Neural crest cell (in vitro differentiated cells): ENCODE measurements at regions not wholly inside any gene's neighbourhood (a gene's known extent, or its start where the extent isn't known, plus 50 kb on each side); places are given as distances from the start of the nearest gene placed in this dataset.

Source experiments
- DNase-seq: peaks from one replicate; pipeline ENCODE4 v3.0.0; 2021; ENCODE audit warnings: low read depth, mixed read lengths, low spot score
- H3K27ac Mint-ChIP-seq: one replicate; pipeline ENCODE4 v1.8.0; 2021; ENCODE audit warnings: mild to moderate bottlenecking, mixed read lengths; ENCODE audit not compliant: unreplicated experiment
- H3K27me3 Mint-ChIP-seq: 2 replicates; pipeline ENCODE4 v1.8.0; 2021; ENCODE audit warnings: low read depth, mild to moderate bottlenecking, mixed read lengths
- H3K36me3 Mint-ChIP-seq: 2 replicates; pipeline ENCODE4 v1.8.0; 2021; ENCODE audit warnings: low read depth, mild to moderate bottlenecking, mixed read lengths
- H3K4me1 Mint-ChIP-seq: 2 replicates; pipeline ENCODE4 v1.8.0; 2021; ENCODE audit warnings: mixed read lengths
- H3K4me3 Mint-ChIP-seq: one replicate; pipeline ENCODE4 v1.8.0; 2021; ENCODE audit warnings: mild to moderate bottlenecking, mixed read lengths
- H3K9me3 Mint-ChIP-seq: 2 replicates; pipeline ENCODE4 v1.8.0; 2021; ENCODE audit warnings: mixed read lengths
- TF ChIP-seq, protein P1 (sequence below): fragments of 200-600 bp; sonication (generic); conservative IDR thresholded peaks from 2 replicates; pipeline ENCODE4 v1.5.0; 2021; ENCODE audit warnings: antibody characterized with exemption, mild to moderate bottlenecking

GRCh38 chr13:103277959-103278694, 211.9 kb upstream of the SLC10A2 start:
- TF ChIP-seq, protein P1, sequence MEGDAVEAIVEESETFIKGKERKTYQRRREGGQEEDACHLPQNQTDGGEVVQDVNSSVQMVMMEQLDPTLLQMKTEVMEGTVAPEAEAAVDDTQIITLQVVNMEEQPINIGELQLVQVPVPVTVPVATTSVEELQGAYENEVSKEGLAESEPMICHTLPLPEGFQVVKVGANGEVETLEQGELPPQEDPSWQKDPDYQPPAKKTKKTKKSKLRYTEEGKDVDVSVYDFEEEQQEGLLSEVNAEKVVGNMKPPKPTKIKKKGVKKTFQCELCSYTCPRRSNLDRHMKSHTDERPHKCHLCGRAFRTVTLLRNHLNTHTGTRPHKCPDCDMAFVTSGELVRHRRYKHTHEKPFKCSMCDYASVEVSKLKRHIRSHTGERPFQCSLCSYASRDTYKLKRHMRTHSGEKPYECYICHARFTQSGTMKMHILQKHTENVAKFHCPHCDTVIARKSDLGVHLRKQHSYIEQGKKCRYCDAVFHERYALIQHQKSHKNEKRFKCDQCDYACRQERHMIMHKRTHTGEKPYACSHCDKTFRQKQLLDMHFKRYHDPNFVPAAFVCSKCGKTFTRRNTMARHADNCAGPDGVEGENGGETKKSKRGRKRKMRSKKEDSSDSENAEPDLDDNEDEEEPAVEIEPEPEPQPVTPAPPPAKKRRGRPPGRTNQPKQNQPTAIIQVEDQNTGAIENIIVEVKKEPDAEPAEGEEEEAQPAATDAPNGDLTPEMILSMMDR = no peak
- Mint-ChIP-seq H3K4me1 (peaks cover 11% of the 10 kb centered on the region), H3K4me3 (no peak overlapping the region), H3K9me3 (peaks cover 2% of the 10 kb centered on the region), H3K27me3 (no peaks in the 10 kb centered on the region), H3K36me3 (no peaks in the 10 kb centered on the region), H3K27ac (no peak overlapping the region)
- no peak for DNase-seq

- peaks cover 2% of the 10 kb centered on the region for H3K9me3 Mint-ChIP-seq
- no peak overlapping the region for H3K27ac Mint-ChIP-seq
Observed at GRCh38 chr13:103276775-103277498, 210.7 kb upstream of the SLC10A2 start.

GRCh38 chr13:103275722-103276121, 209.5 kb upstream of the SLC10A2 start:
- no peak overlapping the region for H3K4me3 Mint-ChIP-seq
- H3K4me1 Mint-ChIP-seq = peaks cover 11% of the 10 kb centered on the region

More at GRCh38 chr13:103276775-103277498, 210.7 kb upstream of the SLC10A2 start:
- Mint-ChIP-seq H3K4me3 (no peak overlapping the region), H3K27me3 (no peaks in the 10 kb centered on the region), H3K36me3 (no peaks in the 10 kb centered on the region), H3K4me1 (peaks cover 11% of the 10 kb centered on the region)
- no peak for DNase-seq
- TF ChIP-seq, protein P1 = no peak

GRCh38 chr13:103275081-103275480, 208.9 kb upstream of the SLC10A2 start:
- TF ChIP-seq, protein P1 = no peak
- no peak for DNase-seq
- no peaks in the 10 kb centered on the region for H3K36me3 Mint-ChIP-seq
- no peaks in the 10 kb centered on the region for H3K27me3 Mint-ChIP-seq
- H3K4me3 Mint-ChIP-seq = no peak overlapping the region
- peaks cover 5% of the 10 kb centered on the region for H3K9me3 Mint-ChIP-seq
- peaks cover 11% of the 10 kb centered on the region for H3K4me1 Mint-ChIP-seq
- H3K27ac Mint-ChIP-seq = no peak overlapping the region

More at GRCh38 chr13:103275722-103276121, 209.5 kb upstream of the SLC10A2 start:
- Mint-ChIP-seq H3K27ac (no peak overlapping the region), H3K9me3 (peaks cover 2% of the 10 kb centered on the region), H3K36me3 (no peaks in the 10 kb centered on the region), H3K27me3 (no peaks in the 10 kb centered on the region)
- TF ChIP-seq, protein P1 = no peak
- no peak for DNase-seq

DNA sequence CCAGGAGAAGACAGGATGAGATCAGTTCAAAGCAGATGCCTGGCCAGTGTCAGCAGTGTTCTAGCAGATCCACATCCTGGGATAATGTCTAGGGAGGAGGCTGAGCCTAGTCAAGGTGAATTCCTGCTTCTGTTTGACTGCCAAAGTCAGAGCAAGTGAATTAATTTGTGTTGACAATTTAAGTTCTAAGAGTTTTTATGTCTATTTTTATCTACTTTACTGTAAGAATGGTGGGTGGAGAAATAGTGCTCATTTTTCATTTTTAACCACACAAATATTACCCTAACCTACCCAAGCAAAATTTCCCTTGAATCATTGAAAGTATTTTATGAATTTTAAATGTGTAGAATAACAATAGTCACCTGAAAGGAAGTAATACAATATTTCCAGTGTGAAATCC, 207.6 kb upstream of the SLC10A2 start:
- Mint-ChIP-seq H3K4me3 (no peak overlapping the region), H3K27ac (no peak overlapping the region), H3K4me1 (peaks cover 11% of the 10 kb centered on the region), H3K36me3 (peaks cover 3% of the 10 kb centered on the region), H3K27me3 (no peaks in the 10 kb centered on the region), H3K9me3 (peaks cover 5% of the 10 kb centered on the region)
- no peak for DNase-seq
- TF ChIP-seq, protein P1 = no peak
